Stimulated activated naive CD8-positive, alpha-beta T cell treated with anti-CD3 and anti-CD28 coated beads, Interleukin-15, amount 100 ng/mL, for 72 hours (primary cell): ENCODE measurements at regions not wholly inside any gene's neighbourhood (a gene's known extent, or its start where the extent isn't known, plus 50 kb on each side); places are given as distances from the start of the nearest gene placed in this dataset.

Experiments used
- ATAC-seq: fragments of 150-1000 bp; cut with Tn5 transposase; 2 replicates; pipeline ENCODE4 v1.10.0; 2021; ENCODE audit warnings: mild to moderate bottlenecking, moderate library complexity
- DNase-seq, 2 donors: peaks; one replicate each; pipeline ENCODE4 v3.0.0; 2021 to 2022
- H3K27ac Mint-ChIP-seq, 2 donors: one replicate each; pipeline ENCODE4 v1.8.0; 2022; ENCODE audit warnings: mild to moderate bottlenecking in 2 of 2, mixed read lengths in 2 of 2, moderate library complexity in 2 of 2
- H3K27me3 Mint-ChIP-seq: one replicate; pipeline ENCODE4 v1.8.0; 2022; ENCODE audit warnings: mixed read lengths
- H3K4me1 Mint-ChIP-seq: one replicate; pipeline ENCODE4 v1.8.0; 2022; ENCODE audit warnings: mild to moderate bottlenecking, mixed read lengths
- H3K4me3 Mint-ChIP-seq, 2 donors: one replicate each; pipeline ENCODE4 v1.8.0; 2022; ENCODE audit warnings: mild to moderate bottlenecking in 2 of 2, mixed read lengths in 2 of 2, moderate library complexity in 1 of 2
- H3K9me3 Mint-ChIP-seq, 2 donors: one replicate each; pipeline ENCODE4 v1.8.0; 2022; ENCODE audit warnings: mixed read lengths in 2 of 2

DNA sequence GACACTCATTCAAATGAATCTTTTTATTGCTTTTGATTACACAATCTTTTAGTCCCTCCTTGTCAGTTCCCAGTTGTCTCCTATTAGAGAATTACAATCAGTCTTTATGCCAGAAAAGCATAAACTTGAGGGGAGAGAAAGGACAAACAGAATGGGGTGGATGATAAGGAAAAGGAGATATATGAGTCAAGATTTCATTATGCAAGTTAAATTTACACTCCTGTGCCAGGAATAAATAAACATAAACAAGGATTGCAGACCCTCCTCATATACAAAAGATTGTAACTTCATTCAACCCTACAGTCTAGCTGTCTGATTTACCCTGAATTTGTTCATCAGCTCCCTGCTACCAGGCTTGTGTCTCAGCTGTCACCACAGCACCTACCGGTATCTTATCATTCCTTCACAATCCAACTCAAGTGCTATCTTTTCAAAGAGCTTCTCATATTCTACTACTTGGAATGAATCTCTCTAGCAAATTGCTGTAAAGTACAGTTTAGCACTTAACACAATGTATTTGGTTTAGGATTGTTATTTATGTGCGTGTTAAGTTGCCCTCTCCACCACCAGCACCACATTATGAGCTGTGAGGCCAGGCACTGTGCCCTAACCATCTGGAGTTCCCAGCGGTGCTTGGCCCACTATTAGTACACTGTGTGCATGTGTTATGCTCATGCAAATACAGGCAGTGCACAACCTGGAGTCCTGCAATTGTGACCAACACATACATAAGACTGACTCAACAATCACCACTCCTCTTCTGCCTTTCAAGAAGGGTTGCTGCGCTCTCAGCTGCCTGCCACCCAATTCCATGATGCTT lies 504.1 kb downstream of the TBL1XR1 start:
- Mint-ChIP-seq H3K4me1 (no peaks in the 10 kb centered on the region), H3K9me3 (peaks cover 0 to 6% of the 10 kb centered on the region in 2 donors), H3K4me3 (no peak overlapping the region), H3K27ac (no peak overlapping the region), H3K27me3 (no peaks in the 10 kb centered on the region)
- DNase-seq (no peak), ATAC-seq (no peak)

DNA sequence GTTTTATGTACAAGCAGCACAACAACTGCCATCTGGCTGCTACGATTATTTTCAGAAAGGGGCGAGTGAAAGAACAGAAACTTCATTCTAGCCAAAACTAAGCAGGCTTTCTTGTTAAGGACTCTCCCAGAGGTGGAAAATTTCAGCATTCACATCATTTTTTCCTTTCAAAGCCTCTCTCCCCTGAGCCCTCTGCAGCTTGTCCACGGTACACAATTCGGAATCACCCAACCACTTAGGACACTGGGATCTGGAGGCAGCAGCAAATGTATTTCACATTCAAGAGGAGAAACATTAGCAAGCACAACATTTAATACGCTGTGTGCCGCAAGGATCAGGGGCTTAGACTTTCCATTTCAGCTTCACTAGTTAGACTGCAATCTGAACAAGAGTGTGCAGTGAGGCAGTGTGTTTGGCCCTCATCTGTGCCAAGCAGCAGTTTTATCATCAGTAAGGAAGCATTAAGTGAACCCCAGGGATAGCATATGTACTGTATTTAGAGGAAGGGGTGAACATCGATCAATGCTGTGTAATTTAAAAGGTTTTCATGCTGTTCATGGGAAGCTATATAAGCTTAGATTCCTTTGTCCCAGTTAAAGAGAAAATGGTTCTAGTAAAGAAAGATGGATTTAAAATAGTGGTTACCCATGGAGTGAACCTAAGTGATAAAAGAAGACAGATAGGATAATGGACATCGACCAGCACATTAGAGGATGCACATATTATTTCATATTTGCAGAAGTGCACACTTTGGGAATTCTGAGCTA lies 504.9 kb downstream of the TBL1XR1 start:
- DNase-seq (no peak), ATAC-seq (no peak)
- Mint-ChIP-seq H3K4me1 (no peaks in the 10 kb centered on the region), H3K27ac (no peak overlapping the region), H3K27me3 (no peaks in the 10 kb centered on the region), H3K4me3 (no peak overlapping the region), H3K9me3 (peaks cover 0 to 6% of the 10 kb centered on the region in 2 donors)

DNA sequence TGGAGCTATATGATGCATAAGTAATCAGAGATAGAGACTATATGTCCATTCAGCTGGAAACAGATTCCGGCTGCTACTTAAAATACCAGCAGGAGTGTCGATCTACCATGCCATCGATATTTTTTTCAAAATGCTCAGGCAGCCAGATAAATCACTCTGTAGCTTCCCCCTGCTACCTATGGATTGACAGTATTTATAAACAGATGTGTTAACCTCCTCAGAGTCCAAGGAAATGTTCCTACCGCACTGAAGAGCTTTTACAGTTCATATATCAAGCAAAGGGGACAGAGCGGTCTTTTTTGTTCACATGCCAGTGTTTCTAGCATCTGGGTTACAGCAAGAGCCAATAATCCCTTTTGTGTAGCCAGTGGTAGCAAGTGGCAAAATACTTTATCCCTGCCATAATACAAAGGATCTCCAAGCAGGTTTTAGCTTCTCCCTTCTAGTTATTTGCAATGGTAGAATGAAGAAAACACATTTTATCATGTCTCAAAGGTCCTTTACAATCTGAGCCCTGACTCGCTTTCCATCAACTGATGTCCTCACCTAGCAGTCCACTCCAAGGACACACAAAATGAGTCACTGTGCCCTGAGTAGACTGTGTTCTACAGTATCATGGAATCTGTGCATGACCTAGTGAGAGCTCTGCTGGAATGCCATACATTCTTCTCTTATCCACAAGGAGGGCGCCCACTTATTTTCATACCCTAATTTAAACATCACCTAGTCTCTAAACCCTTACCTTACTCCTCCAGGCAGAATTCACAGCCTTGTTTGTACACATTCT lies 507.0 kb downstream of the TBL1XR1 start:
- Mint-ChIP-seq H3K4me1 (no peaks in the 10 kb centered on the region), H3K27me3 (no peaks in the 10 kb centered on the region)
- ATAC-seq: no peak

DNA sequence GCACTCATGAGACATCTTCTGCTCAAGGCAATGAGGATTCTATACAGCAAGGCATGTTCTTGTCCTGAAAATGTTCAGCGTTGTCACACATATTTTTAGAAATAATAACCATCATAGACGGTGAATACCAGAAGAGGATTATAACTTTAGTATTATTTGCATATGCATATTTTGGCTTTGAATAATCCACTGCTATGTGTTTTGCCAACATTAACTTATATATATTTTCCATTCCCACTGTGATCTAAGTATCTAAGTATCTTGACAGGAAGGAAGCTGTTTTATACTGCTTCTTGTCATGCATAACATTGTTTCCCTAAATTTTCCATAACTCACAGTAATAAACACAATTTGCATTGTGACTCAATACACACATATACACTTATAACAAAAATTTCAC lies 509.5 kb downstream of the TBL1XR1 start:
- Mint-ChIP-seq H3K27ac (no peak overlapping the region), H3K27me3 (no peaks in the 10 kb centered on the region), H3K4me3 (no peak overlapping the region), H3K4me1 (no peaks in the 10 kb centered on the region), H3K9me3 (peaks cover 7 to 28% of the 10 kb centered on the region in 2 donors)
- ATAC-seq (no peak), DNase-seq (no peak)

More for the DNA sequence above, 507.0 kb downstream of the TBL1XR1 start:
- no peak for DNase-seq
- Mint-ChIP-seq H3K27ac (no peak overlapping the region), H3K4me3 (no peak overlapping the region), H3K9me3 (peaks cover 7 to 16% of the 10 kb centered on the region in 2 donors)

DNA sequence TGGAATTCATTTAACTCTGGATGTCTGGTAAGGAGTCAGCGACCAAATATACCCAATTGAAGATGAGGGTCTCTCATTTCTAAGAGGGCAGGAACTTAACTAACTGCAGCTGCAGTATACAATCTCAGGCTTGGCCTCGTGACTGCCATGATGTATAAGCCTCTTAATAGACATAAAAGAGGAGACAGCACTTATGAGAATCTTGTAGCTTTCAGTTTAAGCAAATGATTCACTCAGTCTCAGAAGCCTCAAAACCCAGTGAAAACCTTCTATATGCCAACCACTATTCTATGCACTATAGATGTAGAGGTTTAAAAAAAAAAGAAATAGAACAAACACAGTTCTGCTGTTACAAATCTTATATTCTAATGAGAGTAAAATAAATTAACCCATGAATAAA lies 513.9 kb downstream of the TBL1XR1 start:
- ATAC-seq: no peak
- H3K9me3 Mint-ChIP-seq: peaks cover 7 to 60% of the 10 kb centered on the region in 2 donors
- H3K4me3 Mint-ChIP-seq: no peak overlapping the region
- no peak overlapping the region for H3K27ac Mint-ChIP-seq
- H3K4me1 Mint-ChIP-seq: no peaks in the 10 kb centered on the region
- no peak for DNase-seq
- no peaks in the 10 kb centered on the region for H3K27me3 Mint-ChIP-seq

DNA sequence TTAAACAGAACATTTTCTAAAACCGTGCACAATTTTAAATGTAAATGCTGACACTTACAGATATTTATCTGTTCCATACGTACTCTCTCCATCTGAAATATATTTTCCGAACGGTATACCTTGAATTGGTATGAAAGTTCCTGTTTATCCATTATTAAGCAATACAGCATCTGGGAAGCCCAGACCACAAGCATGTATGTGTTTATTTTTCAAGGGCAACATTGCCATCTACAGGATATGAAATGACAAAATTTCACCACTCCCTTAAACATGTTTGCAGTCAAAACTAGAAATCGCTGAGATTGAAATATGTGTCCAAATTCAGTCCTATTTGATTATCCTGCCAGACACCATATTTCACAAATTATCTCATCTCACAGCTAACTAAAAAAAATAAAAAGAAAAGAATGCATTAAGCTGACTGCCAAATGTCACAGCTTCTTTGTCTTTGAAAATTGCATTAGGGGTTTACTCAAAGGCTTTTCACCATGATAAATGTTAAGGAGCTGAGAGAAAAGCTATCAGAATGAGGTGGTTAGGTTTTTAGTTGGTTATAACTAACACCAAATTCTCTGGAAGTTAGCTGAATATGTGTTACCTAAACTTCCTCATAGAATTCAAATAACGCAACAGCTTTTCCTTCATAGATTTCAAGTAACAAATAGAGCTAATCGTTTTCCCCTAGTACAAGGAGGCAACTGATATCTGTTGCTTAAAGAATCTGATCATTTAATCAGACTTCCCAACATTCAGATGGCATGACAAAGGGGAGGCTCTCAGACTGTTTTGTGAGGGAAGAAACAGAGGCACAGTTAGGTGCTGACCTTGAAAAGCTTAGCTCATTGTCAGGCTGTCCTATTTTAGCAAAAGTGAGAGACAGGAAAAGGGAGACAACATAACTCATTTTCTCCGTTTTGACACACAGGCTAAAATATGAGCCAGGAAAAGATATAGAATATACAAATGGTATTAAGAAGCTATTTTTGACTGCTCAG lies 533.1 kb downstream of the TBL1XR1 start:
- Mint-ChIP-seq H3K4me3 (no peak overlapping the region), H3K27ac (no peak overlapping the region), H3K27me3 (no peaks in the 10 kb centered on the region), H3K9me3 (peaks cover 0 to 13% of the 10 kb centered on the region in 2 donors), H3K4me1 (no peaks in the 10 kb centered on the region)
- no peak for ATAC-seq
- DNase-seq: no peak

DNA sequence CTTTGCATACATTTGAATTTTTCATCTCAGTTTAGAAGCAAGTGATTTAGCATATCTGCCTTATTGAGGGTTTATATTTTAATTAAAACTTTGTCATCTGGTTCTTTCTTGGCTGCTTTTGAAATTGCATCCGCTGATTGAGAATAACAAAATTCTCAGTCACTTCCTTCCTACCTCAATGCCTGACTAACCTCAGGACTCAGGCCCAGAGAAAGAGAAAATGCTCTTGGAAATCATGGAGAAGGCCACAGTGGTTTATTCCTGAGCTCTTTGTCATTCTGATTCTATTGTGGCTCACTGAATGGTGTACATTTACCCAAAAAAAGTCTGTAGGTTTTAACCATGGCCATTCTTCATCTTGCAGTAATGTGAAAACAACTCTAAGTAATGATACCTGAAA lies 533.9 kb downstream of the TBL1XR1 start:
- Mint-ChIP-seq H3K4me3 (no peak overlapping the region), H3K27ac (no peak overlapping the region), H3K9me3 (peaks cover 0 to 9% of the 10 kb centered on the region in 2 donors), H3K4me1 (no peaks in the 10 kb centered on the region), H3K27me3 (no peaks in the 10 kb centered on the region)
- ATAC-seq: no peak
- DNase-seq: no peak

DNA sequence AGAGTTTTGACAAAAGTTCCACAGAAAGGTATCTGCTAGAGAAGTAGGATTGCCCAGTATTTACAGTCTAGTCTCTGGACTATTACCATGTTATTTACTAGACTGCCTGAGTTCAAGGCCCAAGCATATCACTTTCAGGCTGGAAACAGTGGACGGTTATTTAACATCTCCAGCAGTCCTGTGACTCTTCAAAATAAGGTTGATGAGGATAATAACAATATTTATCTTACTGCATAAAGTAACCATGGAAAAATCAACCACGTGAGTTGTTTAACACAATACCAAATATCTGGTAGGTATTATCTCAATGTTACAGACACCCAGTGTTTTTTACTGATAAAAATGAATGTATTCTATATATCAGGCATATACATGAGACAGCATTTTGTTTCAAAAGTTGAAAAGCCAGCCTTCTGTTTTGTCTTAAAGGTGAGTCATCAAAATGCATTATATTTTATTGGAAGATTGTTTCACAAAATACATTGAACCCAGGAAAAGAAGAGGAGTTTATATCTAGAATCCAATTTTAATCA lies 535.8 kb downstream of the TBL1XR1 start:
- Mint-ChIP-seq H3K27ac (no peak overlapping the region), H3K4me3 (no peak overlapping the region), H3K9me3 (no peaks in the 10 kb centered on the region), H3K27me3 (no peaks in the 10 kb centered on the region), H3K4me1 (no peaks in the 10 kb centered on the region)
- ATAC-seq (no peak), DNase-seq (no peak)

DNA sequence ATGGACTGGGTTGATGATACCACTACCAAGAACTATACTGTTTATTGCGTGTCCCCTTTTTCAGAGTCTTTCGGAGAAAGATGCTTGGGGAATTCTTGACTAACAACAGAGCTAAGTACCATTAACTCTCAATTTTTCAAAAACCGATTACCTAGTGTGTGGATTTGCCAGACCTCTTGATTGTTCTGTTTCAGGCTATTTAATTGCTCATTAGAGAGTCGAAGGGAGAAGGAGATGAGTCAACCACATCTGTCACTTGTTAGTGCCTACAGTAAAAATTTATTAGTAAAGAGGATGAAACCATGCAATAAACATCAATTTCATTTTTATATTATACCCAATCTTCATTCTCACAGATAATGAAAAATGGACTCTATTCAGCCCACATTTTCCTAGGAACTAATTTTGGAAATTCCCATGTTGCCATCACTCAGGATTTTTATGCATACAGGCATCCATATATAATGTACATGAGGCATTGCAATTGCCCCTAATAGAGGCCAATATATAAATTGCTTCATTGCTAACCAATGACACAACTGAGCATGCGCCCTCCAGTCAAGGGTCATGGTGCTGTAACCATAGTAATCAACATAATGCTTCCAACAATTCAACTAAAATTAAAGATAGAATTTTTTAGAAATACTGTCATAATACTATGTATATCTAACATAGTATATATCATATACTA lies 541.7 kb downstream of the TBL1XR1 start:
- DNase-seq: no peak
- no peaks in the 10 kb centered on the region for H3K4me1 Mint-ChIP-seq
- peaks cover 0 to 5% of the 10 kb centered on the region in 2 donors for H3K9me3 Mint-ChIP-seq
- ATAC-seq: no peak
- H3K27ac Mint-ChIP-seq: no peak overlapping the region
- no peak overlapping the region for H3K4me3 Mint-ChIP-seq
- H3K27me3 Mint-ChIP-seq: no peaks in the 10 kb centered on the region

DNA sequence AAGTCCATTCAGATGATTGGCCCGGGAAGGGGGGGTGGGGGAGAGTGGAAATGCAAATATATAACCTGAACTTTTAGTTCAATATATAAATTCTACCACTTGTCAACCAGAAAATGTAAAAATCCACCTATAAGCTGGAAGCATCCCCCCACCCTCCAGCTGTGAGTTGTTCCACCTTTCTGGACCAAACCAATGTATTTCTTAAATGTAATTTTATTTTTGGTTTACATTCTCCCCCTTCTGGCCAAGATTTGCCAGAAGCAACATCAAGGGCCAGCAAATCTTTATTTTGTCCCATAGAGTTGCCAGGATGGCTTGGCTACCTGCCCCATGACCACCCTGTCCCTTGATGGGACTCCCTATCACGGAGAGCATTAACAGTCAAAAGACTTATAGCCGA lies 545.7 kb downstream of the TBL1XR1 start:
- no peak for DNase-seq
- no peak overlapping the region for H3K27ac Mint-ChIP-seq
- peaks cover 0 to 5% of the 10 kb centered on the region in 2 donors for H3K9me3 Mint-ChIP-seq
- ATAC-seq: no peak
- H3K4me3 Mint-ChIP-seq: no peak overlapping the region
- no peaks in the 10 kb centered on the region for H3K27me3 Mint-ChIP-seq
- H3K4me1 Mint-ChIP-seq: no peaks in the 10 kb centered on the region

DNA sequence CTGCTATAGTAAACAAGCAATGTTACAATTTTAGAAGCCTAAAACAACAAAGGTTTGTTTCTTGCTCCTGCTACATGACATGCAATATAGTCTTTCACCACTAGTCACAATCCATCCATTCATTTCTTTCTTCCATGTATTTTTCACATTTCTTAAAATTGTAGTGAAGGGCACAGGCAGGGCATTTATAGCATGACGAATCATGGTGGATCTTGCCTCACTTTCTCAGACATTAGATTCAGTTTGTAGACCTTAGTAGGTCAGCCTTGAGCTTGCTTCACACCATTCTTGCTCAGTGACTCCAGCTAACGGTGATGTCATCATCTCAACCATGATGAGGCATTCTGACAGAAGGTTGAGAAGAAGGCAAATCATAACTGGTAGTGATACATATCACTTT lies 546.8 kb downstream of the TBL1XR1 start:
- DNase-seq: no peak
- no peak for ATAC-seq
- Mint-ChIP-seq H3K4me3 (no peak overlapping the region), H3K9me3 (peaks cover 0 to 5% of the 10 kb centered on the region in 2 donors), H3K4me1 (no peaks in the 10 kb centered on the region), H3K27me3 (no peaks in the 10 kb centered on the region), H3K27ac (no peak overlapping the region)

DNA sequence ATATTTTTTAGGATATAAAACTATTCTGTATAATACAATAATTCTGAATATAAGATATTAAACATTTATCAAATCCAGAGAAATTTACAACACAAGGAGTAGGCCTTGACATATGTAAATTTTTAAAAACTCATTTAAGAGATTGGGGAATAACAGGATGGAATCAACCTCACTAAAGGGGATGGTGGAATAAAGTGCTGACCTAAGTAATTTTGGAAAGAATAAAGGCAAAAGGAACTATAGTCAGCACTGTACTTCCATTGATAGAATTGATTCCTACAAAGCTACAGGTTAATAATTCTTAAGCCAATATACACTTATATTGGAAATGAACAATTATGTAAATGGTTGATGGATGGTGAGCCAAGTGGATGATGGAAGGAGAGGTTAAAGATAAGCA lies 549.3 kb downstream of the TBL1XR1 start:
- Mint-ChIP-seq H3K4me1 (no peaks in the 10 kb centered on the region), H3K9me3 (peaks cover 0 to 5% of the 10 kb centered on the region in 2 donors), H3K4me3 (no peak overlapping the region), H3K27me3 (no peaks in the 10 kb centered on the region), H3K27ac (no peak overlapping the region)
- DNase-seq (no peak), ATAC-seq (no peak)

DNA sequence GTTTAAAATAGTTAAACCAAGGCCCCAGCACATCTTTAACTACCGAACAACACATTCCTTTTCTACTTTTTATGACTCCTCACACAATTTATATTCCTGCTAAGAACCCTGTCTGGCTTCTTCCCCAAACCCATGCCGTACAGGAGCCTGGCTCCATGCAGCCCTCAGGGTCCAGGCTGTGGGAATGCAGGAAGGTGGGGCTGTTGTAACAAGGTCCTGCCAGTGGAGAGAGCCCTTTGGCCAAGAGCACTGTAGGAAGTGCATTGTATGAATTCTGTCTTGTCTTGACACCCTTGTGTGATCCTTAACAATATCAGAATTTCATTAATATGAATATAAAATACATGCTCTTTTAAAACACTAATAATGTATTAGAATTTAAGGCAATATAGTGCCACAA lies 563.8 kb downstream of the TBL1XR1 start:
- DNase-seq: no peak
- peaks cover 0 to 7% of the 10 kb centered on the region in 2 donors for H3K9me3 Mint-ChIP-seq
- no peaks in the 10 kb centered on the region for H3K27me3 Mint-ChIP-seq
- no peak overlapping the region for H3K4me3 Mint-ChIP-seq
- H3K27ac Mint-ChIP-seq: no peak overlapping the region
- H3K4me1 Mint-ChIP-seq: no peaks in the 10 kb centered on the region
- ATAC-seq: no peak

DNA sequence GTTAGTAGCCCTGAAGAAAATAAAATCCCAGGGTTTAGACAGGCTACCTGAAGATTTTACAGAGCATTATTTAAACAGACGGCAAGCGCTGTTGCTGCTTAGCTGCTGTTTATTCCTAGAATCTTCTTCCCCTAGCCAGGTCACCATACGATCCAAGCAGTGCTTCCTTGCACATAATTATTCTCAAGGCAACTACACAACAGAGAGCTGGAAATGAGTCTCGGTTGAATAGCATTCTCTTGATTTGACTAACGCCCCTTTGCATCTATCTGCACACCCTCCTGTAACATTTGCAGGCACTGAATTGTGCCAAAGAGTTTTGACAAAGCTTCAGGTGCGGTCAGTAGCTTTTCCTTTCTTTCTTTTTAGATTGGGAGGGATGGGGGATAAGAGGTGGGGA lies 564.4 kb downstream of the TBL1XR1 start:
- Mint-ChIP-seq H3K4me3 (no peak overlapping the region), H3K27ac (no peak overlapping the region), H3K9me3 (peaks cover 0 to 7% of the 10 kb centered on the region in 2 donors), H3K27me3 (no peaks in the 10 kb centered on the region), H3K4me1 (no peaks in the 10 kb centered on the region)
- no peak for DNase-seq
- no peak for ATAC-seq
